ENCODE measurements at regions not wholly inside any gene's neighbourhood (a gene's known extent, or its start where the extent isn't known, plus 50 kb on each side); places are given as distances from the start of the nearest gene placed in this dataset.

DNA sequence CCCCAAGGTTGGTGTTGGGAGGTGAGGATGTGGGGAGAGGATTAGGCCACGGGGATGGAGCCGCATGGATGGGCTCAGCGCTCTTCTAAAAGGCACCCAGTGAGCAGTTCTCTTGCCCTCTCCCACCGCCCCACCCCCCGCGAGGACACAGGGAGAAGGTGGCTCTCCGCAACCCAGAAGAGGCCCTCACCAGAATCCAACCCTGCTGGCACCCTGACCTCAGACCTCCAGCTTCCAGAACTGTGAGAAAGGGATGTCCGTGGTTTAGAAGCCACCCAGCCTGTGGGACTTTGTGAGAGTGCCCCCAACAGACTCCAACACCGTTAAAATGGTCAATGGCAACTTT lies 242.8 kb upstream of the PPP2R2D start:
- no peaks in the 10 kb centered on the region for H3K4me1 ChIP-seq (ENCODE audit: low read length)
- no peak overlapping the region for H3K4me2 ChIP-seq (ENCODE audit: low read depth, low read length)
- no peak overlapping the region for H3K9ac ChIP-seq (ENCODE audit: low read length)
- TF ChIP-seq EZH2phosphoT487 (IDR thresholded peaks at IDR 0.05; ENCODE audit: low read length): no peak
- TF ChIP-seq, protein P1, sequence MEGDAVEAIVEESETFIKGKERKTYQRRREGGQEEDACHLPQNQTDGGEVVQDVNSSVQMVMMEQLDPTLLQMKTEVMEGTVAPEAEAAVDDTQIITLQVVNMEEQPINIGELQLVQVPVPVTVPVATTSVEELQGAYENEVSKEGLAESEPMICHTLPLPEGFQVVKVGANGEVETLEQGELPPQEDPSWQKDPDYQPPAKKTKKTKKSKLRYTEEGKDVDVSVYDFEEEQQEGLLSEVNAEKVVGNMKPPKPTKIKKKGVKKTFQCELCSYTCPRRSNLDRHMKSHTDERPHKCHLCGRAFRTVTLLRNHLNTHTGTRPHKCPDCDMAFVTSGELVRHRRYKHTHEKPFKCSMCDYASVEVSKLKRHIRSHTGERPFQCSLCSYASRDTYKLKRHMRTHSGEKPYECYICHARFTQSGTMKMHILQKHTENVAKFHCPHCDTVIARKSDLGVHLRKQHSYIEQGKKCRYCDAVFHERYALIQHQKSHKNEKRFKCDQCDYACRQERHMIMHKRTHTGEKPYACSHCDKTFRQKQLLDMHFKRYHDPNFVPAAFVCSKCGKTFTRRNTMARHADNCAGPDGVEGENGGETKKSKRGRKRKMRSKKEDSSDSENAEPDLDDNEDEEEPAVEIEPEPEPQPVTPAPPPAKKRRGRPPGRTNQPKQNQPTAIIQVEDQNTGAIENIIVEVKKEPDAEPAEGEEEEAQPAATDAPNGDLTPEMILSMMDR (IDR thresholded peaks at IDR 0.05; ENCODE audit: low read length): no peak
- no peak for TF ChIP-seq EZH2 (optimal IDR thresholded peaks at IDR 0.05; ENCODE audit: low read depth, low read length)
- H3F3A ChIP-seq (ENCODE audit: insufficient read depth, low read length): no peaks in the 10 kb centered on the region
- no peaks in the 10 kb centered on the region for H3K79me2 ChIP-seq (ENCODE audit: low read length)
- DNase-seq: no peak
- no peak overlapping the region for H3K27ac ChIP-seq (ENCODE audit: low read length)
- H3K36me3 ChIP-seq (replicated peaks; ENCODE audit: insufficient read depth, low read length): no peaks in the 10 kb centered on the region
- no peaks in the 10 kb centered on the region for H3K9me3 ChIP-seq (replicated peaks; ENCODE audit: insufficient read depth, low read length)
- no peak overlapping the region for H2AFZ ChIP-seq (ENCODE audit: low read length)
- no peaks in the 10 kb centered on the region for H3K27me3 ChIP-seq (replicated peaks; ENCODE audit: insufficient read depth, low read length)
- no peak overlapping the region for H3K4me3 ChIP-seq (ENCODE audit: low read length)
- H3K9me2 ChIP-seq (replicated peaks; ENCODE audit: insufficient read depth, low read length): no peaks in the 10 kb centered on the region
- no peaks in the 10 kb centered on the region for H4K20me1 ChIP-seq (ENCODE audit: insufficient read depth, low read length)

DNA sequence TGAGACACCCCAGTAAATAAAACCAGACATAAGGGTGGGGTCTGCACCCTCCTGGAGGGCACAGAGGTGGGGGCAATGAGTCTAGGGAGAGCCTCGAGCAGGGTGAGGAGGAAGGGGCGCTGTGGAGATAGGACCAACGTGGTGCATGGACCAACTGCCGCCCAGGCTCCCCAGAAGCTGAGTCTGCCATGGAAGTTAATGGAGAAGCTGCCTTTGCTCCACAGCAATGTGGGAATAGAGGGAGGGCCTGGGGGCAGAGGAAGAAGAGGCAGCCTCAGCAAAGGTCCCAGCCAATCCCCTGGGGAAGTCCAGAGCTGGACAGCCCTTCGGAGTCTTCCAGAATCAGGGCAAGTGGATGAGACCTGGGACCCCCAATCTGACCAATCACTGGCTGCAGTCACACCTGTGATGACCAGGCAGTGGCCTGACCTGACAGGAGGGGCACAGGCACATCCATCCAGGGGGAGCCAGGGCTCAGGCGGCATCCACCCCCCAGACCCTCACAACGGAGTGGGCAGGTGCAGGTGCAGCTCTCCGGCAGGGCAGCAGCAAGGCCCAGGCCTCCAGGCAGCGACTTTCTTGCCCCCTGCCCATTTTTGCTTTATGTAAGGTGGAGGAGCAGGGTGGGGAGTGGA lies 242.2 kb upstream of the PPP2R2D start:
- Histone ChIP-seq H3K9me3 (replicated peaks; ENCODE audit: insufficient read depth, low read length) (no peaks in the 10 kb centered on the region), H3K36me3 (replicated peaks; ENCODE audit: insufficient read depth, low read length) (no peaks in the 10 kb centered on the region), H2AFZ (ENCODE audit: low read length) (no peak overlapping the region), H3K4me2 (ENCODE audit: low read depth, low read length) (no peak overlapping the region), H3K27me3 (replicated peaks; ENCODE audit: insufficient read depth, low read length) (no peaks in the 10 kb centered on the region), H3K9me2 (replicated peaks; ENCODE audit: insufficient read depth, low read length) (no peaks in the 10 kb centered on the region), H3K4me3 (ENCODE audit: low read length) (no peak overlapping the region), H3F3A (ENCODE audit: insufficient read depth, low read length) (no peaks in the 10 kb centered on the region), H3K79me2 (ENCODE audit: low read length) (no peaks in the 10 kb centered on the region), H3K4me1 (ENCODE audit: low read length) (no peaks in the 10 kb centered on the region), H3K27ac (ENCODE audit: low read length) (no peak overlapping the region), H4K20me1 (ENCODE audit: insufficient read depth, low read length) (no peaks in the 10 kb centered on the region), H3K9ac (ENCODE audit: low read length) (no peak overlapping the region)
- no peak for TF ChIP-seq EZH2phosphoT487 (IDR thresholded peaks at IDR 0.05; ENCODE audit: low read length)
- TF ChIP-seq, protein P1 (IDR thresholded peaks at IDR 0.05; ENCODE audit: low read length): no peak
- DNase-seq: no peak

DNA sequence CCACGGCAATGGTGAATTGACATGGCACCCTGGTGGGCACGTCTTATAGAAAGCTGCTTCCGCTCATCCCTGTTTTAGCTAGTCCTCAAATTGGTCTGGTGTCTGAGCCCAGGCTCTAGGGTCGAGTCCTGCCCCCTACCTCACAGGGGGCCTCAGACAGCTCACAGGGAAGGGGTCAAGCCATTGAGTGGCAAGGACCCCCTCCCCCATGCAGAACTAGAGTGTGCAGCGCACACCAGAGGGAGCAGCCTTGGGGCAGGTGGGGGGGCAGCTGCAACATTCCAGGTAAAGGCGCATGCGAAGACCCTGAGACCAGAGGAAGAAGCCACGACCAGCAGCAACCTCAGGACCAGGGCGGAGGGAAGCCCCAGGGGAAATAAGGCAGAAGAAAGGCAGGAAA lies 240.4 kb upstream of the PPP2R2D start:
- no peak overlapping the region for H3K4me3 ChIP-seq (ENCODE audit: low read length)
- no peaks in the 10 kb centered on the region for H3K4me1 ChIP-seq (ENCODE audit: low read length)
- H3K9me2 ChIP-seq (replicated peaks; ENCODE audit: insufficient read depth, low read length): no peaks in the 10 kb centered on the region
- no peaks in the 10 kb centered on the region for H3F3A ChIP-seq (ENCODE audit: insufficient read depth, low read length)
- no peak overlapping the region for H3K4me2 ChIP-seq (ENCODE audit: low read depth, low read length)
- H3K9me3 ChIP-seq (replicated peaks; ENCODE audit: insufficient read depth, low read length): no peaks in the 10 kb centered on the region
- H3K27me3 ChIP-seq (replicated peaks; ENCODE audit: insufficient read depth, low read length): no peaks in the 10 kb centered on the region
- no peak overlapping the region for H2AFZ ChIP-seq (ENCODE audit: low read length)
- H3K36me3 ChIP-seq (replicated peaks; ENCODE audit: insufficient read depth, low read length): no peaks in the 10 kb centered on the region
- TF ChIP-seq EZH2phosphoT487 (IDR thresholded peaks at IDR 0.05; ENCODE audit: low read length) (no peak), EZH2 (optimal IDR thresholded peaks at IDR 0.05; ENCODE audit: low read depth, low read length) (no peak)
- TF ChIP-seq, protein P1 (IDR thresholded peaks at IDR 0.05; ENCODE audit: low read length): no peak
- H4K20me1 ChIP-seq (ENCODE audit: insufficient read depth, low read length): no peaks in the 10 kb centered on the region
- no peak overlapping the region for H3K9ac ChIP-seq (ENCODE audit: low read length)
- H3K79me2 ChIP-seq (ENCODE audit: low read length): no peaks in the 10 kb centered on the region
- DNase-seq: no peak
- no peak overlapping the region for H3K27ac ChIP-seq (ENCODE audit: low read length)

Measured in MM.1S (cell line).